HG03442 (cell line): ENCODE measurements at regions not wholly inside any gene's neighbourhood (a gene's known extent, or its start where the extent isn't known, plus 50 kb on each side); places are given as distances from the start of the nearest gene placed in this dataset.

Experiments
- ATAC-seq: cut with Tn5 transposase; IDR thresholded peaks from one replicate; pipeline ENCODE4 v1.9.1; 2021; ENCODE audit warnings: mild to moderate bottlenecking, moderate library complexity; ENCODE audit not compliant: unreplicated experiment

DNA sequence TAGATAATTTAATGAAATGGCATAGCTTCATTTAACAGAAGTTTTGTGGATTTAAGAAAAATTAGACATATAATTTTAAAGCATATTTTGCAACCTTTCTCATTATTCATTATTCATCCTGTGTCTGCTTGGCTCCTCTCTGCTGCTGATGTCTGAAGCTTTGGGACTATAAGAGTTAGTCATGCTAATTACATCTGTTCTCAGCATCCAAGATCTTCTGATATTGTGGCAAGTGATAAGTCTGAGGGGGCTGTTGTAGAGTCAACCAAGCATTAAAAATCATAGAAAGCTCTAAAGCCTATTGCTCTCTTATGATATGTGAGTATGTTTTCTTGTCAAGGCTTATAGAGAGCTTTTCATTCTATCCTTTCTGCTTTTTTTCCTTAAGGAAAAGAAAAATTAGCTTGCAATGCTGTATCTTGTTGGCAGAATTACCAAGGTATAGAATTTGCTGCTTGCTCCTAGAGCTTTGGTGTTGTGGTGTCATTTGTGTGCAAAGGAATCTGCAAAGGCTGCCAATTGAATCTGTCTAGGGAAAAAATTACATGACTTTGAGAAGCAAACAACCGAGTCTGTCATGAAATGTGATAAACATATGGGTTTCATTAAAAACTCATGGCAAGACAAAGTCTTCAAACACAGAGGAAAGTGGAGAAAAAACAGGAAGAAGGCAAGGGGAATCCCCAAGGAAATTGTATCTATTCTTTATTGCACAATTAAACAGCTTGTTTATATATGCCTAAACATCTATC lies 156.1 kb upstream of the DAB2 start:
- no peak for ATAC-seq

DNA sequence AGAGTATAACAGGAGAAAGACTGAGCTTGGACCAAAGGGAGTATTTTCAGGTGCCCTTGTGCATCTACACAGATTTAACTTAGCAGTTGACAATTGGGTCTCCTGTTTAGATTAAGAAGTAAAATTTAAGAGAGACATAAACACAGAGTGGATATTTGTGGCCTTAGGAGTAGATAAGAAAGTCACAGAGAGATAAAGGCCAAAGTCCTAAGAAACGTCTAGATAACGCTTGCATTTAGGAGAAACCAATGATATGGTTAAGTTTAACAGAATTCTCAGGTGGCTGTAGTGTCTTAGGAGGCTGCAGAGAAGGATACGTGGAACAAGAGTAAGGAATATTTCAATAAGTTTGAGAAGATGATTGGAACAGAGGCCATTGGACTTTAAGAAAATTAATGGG lies 155.0 kb upstream of the DAB2 start:
- no peak for ATAC-seq

DNA sequence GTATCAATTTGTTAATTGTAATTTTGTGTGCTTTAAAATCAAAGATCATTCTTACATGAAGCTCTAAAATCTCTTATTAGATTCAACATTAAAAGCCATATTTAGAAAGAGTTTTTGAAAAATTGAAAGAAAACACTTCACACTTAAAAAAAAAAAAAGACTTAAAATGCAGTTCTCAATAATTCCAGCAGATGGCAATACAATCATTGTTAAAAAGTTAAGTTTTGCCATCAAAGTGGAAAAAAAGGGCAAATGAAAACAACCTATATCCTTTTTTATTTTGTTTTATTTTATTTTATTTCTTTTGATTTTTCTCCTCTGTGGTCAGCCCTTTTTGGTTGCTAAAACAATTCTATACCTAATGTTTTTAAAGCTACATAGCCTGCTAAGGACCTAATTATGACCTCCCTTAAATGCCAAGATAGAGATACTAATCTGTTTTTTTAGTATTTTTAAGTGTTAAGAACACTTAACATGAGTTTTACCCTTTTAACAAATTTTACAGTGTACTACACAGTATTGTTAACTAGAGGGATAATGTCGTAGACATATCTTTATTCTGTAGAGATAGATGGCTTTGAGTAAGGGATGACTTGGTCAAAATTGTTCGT lies 154.2 kb upstream of the DAB2 start:
- no peak for ATAC-seq

DNA sequence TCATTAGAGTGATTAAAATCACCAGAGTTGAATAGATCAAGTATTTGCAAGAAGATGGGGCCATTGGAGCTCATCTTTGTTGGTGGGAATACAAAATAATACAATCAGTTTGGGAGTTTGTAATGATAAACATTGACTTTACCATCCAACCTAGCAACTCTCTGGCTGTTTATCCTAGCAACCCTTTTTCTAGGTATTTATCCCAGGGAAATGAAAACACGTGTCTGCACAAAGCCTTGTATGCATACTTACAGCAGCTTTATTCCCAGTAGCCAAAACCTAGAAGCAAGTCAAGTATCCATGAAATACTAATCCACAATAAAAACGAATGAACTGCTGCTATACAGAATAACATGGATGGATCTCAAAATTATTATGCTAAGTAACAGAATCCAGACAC lies 152.7 kb upstream of the DAB2 start:
- no peak for ATAC-seq

DNA sequence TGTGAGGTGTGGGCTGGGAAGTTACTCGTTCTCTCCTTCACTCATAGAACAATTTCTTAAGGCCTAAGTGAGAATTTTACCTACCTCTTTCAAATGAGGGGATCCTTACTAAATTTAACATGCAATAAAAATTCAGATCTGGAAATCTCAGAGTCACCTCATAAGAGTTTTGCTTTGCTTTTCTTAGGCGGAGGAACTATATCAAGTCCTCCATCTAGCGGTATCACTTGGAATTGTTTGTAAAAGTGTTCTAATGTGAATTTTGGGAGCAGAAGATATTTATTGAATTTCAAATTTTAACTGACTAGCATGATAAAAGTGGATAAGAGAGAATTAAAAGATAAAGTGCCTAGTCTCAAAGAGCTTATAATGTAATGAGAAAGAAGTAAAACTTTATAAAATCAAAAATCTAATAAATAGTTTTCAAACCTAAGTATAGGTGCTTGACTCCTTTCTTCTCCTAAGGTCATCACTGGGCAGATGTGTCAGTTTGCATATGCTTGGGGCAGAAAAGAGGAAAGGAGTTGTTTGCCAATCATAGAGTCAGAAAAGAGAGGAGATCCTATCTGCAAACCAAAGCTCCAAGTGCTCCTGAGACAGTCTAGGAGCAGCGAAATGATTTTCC lies 145.7 kb upstream of the DAB2 start:
- peak; percentile 43 for ATAC-seq

DNA sequence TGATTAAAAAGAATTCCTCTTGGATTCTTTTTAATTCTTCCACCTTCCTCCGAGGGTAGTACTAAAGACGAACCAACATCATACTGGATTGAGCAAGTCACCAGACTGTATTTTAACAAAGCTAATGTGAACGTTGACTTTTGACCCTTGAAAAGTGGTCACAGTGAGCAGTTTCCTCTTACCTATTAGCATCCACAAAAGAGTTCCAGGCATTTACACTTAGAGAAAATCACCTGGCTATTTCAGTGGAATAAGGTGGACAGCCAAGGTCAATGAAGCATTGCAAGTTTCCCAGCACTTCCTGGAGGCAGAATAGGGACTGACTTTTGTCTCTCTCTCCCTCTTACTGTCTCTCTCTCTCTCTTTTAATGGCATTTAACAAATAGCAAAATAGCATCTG lies 145.1 kb upstream of the DAB2 start:
- no peak for ATAC-seq

DNA sequence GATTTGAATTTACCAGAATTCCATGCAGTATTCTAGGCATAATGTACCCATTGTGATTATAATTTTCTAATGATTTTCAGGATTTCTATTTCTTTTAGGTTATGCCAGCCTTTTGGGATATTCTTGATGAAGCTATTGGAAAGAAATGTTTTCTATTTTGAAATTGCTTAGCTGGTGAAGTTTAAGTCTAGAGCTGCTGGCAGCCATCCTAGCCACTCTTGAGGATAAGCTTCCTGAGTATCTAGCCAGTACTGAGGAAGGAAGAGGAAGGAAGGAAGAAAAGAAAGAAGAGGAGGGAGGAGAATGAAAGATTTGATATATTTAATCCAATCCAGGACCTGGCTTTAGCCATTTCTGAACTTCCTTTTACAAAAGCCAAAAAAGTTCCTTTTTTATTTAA lies 142.1 kb upstream of the DAB2 start:
- ATAC-seq = no peak

DNA sequence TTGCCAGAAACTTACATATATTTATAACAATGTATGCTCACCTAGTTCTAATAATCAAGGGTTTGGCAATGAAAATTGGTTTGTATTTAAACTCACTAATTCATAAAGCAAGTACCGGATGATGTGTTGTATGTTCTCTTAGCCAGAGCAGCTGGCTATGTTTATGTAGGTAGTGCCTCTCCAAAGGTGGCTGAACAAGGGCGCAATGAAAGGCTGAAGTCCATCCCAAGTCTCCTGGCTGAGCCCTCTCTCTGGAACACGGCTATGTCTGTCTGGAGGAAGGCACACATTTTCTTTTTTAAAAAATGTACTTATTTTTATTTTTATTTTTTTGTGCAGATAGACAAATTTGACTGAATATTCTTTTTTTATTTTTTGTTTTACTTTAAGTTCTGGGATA lies 141.2 kb upstream of the DAB2 start:
- no peak for ATAC-seq

DNA sequence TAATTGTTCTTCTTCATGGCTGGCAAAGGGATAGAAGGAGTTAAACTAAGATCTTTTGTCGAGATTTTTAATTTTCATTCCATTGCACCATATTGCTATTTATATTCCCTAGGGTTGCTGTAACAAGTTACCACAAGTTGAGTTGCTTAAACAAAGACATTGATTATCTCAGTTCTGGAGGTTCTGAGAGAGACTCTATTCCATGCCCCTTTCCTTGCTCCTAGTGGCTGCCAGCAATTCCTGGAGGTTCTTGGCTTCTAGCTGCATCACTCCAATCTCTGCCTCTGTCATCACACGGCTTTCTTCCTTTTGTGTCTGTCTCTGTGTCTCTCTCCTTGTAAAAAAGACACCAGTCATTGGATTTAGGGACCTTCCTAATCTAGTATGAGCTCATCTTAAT lies 136.6 kb upstream of the DAB2 start:
- no peak for ATAC-seq

DNA sequence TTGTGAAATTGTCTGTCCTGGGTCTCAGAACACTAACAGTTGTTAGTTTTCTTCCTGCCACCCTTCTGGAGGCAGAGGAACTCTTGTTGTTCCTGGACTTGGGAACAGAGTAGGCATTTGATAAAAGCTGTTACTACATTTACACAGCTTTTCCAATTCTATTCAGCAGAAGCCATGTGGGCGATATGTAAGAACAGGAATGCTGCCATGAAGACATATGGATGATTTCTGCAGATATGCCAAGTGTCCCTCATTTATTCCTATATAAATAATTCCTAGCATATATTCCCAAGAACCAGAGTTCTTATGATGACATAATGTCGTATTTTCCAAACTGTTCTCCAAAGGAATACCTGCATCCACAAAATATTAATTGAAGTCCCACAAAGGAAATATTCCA lies 135.9 kb upstream of the DAB2 start:
- ATAC-seq = no peak

DNA sequence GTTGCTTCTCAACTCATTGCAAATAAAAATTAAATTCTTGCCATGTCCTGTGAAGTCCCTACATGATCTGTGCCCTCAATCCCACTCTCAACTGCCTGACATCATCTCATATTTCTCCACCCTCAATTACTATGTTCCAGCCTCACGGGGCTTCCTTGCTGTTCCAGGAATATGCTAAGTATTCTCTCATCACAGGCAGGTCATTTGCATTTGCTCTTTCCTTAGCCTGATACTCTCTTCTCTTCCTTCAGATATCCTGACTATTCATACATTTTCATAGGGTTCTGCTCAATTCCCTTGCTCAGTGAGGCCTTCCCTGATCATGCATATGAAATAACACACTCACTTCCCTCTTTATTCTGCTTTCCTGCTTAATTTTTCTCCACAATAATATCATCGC lies 135.1 kb upstream of the DAB2 start:
- no peak for ATAC-seq

DNA sequence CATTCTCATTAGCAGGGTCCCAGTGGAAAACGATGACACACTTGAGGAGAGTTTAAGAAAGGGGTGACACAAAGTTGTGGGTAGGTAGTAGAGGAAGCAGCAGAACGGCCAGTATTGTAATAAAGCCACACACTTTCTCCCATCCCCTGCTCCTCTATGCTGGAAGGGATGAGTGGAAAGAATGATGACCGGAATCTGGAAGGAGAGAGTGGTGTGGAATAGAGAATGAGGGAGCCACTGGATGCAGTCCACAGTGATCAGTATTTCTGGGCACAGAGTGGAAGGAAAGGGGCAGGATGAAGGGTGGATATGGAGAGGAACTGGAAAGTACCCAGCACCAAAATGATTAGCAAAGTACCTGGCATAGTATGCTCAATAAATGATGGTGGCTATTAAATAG lies 133.8 kb upstream of the DAB2 start:
- no peak for ATAC-seq

DNA sequence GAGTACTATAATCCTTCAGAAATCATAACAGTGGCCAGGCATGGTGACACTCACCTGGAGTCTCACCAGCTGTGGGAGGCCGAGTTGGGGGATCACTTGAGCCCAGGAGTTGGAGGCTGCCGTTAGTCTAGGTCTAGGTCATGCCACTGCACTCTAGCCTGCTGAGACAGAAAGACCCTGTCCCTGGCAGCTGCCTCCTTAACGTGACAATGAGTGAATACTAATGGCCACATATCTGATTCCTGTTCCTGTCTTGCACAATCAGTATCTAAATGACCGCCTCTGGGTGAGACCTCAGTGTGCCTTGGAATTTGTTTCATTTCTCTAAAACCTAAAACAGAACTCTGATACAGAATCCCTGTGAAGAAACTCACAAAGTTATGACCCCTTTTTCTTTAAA lies 131.0 kb upstream of the DAB2 start:
- ATAC-seq = no peak

DNA sequence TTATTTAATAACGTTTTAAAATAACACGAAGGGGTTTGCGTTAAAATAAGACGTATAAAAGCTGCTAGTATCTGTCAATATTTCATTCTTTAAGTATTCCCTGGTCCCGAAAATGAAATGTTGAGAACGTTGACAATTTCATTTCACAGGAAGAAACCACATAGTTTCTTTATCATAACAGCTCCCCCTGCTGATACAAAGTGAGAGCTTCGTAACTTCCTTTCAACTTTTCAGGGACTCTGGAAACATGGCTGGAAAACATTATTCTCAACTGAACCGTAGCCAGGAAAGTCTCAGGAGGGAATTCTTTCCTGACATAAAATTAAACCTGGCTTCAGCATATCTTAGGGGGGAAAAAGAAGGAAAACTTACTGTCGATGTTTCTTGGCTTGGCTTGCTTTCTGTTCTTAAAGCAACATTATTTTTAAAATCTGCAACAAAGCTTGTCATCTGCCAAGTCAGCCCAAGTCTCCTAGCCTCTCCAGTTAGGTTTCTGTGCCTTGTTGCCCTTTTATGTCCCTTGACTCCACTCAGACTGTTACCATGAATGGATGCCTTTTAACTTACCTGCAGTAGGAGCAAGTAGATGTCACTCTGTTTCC lies 122.9 kb upstream of the DAB2 start:
- ATAC-seq = no peak

DNA sequence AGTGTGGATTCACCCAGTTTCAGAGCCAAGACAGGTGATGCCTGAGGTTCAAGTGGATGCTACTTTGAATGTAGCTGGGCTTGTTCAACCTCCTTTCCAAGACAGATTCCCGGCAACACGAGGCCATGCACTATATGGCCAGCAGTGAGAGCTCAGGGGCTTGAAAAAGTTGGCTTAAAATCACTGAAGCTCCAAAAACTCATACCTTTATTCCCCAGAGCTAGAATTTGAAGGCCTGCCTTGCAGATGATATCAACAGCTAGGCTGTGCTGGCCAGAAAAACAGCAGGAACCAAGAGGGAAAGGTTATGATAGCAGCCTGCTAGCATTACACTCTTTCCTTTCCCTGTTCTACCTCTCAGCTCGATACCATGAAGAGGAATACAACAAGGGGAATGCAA lies 120.2 kb upstream of the DAB2 start:
- no peak for ATAC-seq

DNA sequence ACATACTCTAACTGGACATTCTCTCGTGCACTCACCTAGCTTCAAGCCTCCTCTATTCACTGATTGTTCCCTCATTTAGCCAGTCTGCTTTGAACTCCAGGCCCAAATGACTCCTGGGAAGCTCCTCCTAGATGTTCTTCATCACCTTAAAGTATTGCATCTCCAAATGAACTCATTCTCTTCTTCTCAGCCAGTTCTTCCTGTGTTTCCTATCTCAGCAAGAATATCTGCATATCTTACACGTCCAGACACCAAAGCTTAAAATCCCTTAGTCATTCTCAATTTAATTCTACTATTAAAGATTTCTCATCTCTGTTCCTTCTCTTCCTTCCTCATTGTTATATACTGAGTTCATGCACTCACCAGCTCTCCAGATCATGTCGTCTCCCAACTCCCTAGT lies 118.6 kb upstream of the DAB2 start:
- ATAC-seq = no peak

DNA sequence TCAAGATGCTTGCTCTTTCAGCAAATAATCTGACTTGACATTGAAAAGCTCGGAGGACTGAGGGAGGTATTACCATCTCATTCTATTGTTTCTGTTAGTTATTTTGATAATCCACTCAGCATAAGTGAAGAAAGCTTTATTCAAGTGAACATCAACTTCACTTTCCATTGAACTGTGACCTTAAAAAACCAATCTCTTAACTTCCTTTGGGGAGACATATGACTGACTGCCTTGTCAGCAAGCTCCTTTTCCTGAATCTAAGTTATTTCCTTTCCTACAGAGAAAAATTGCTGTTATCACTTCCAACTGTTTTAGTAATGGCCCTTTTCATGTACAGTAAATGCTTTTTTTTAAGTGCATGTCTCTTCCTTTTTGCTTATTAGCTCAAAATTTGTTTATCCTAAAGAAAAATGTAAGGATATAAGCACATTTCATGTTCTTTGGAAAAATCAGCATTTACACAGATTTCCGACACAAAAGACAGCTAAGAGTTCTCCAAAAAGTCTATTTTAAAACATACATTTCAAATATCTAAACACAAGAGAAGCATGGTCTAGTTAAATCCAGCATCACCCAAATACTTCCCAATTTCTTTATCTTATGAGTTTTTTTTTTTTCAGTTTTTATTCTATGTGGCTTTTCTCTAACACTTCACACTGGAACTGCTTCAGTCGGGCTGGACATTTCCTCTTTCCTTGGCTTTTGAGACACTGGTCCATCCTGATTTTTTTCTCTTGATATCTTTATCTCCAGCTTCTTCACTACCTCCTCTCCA lies 117.9 kb upstream of the DAB2 start:
- ATAC-seq = no peak

DNA sequence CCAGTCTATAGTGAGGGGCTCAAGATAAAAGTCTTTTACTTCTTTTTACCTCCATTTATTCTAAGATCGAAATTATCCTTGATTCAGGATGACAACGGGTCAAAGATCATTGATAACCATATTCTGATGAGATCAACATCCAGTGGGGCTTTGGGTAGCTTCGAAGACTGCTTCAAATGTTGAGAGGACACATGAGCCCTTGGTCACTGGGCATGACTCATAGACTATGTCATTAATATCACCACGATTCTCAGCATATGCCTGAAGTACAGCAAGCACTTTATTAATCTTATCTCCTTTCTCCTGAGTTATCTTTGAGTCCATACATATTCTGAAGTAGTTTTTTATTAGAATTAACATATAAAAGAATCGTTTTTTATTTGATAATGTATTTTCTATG lies 117.1 kb upstream of the DAB2 start:
- ATAC-seq = no peak

DNA sequence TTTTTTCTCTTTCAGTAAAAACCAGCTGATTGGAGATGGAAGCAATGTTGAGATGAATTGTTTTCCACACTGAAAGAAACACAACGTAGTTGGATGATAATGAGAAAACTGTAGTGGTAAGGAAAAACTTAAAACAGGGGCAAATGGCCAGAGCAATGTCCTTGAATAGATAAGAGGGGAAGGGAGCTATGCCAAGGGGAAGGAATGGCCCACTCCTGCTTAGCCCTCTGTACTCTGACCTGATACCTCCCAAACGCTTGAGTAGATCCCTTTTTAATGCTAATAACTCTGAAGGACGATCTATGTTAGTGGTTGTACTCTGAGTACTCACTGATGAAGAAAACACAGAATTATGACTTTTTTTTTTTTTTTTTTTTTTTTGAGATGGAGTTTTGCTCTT lies 114.7 kb upstream of the DAB2 start:
- ATAC-seq = no peak

DNA sequence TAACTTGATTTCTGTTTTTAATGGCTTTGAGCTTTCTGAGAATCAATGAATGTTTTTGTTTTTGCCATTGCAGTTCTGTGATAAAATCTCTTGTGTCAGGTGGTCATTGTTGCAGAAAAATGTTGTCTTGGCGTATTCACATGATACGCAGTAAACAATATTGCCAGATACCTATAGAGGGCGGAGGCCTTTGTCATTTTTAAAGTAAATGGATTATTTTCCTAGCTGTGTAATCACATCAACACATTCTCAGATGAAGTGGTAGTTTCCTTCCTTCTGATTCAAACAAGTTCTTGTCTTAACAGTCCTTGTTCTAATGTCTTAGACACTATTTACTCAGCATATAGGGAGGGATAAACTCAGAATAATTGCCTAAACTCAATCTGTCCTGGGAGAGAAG lies 109.9 kb upstream of the DAB2 start:
- no peak for ATAC-seq

DNA sequence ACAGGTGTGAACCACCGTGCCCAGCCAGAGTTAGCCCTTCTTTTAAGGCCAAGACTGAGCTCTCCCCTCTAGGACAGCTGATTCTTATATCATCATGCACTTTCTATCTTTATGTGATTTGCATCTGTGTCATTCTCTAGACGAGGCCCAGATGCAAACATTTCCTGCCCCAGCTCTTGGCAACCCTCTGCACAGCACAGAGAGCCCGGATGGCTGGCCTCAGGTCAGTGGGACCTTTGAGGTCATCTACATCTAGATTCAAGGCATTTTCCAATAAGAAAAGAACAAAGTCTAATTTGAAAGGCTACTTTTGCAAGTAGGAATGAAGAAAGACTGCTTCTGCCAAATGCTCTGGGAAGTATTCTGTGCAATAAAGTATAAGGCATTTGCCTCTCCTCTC lies 109.0 kb upstream of the DAB2 start:
- no peak for ATAC-seq
